Mesenchymal stem cell (in vitro differentiated cells and primary cell): ENCODE measurements at regions not wholly inside any gene's neighbourhood (a gene's known extent, or its start where the extent isn't known, plus 50 kb on each side); places are given as distances from the start of the nearest gene placed in this dataset.

ENCODE experiments used
- DNase-seq: peaks from one replicate; pipeline ENCODE4 v3.0.0-alpha.2; 2013
- H2AFZ ChIP-seq: one replicate; pipeline ENCODE4 v1.6.1; 2013; ENCODE audit warnings: low read depth, mild to moderate bottlenecking, control low read depth, inconsistent platforms, low read length, moderate library complexity
- H2AK5ac ChIP-seq: 2 replicates; pipeline ENCODE4 v1.6.1; 2013; ENCODE audit warnings: low read length, moderate library complexity, mild to moderate bottlenecking, inconsistent platforms; ENCODE audit not compliant: severe bottlenecking
- H2BK120ac ChIP-seq: one replicate; pipeline ENCODE4 v1.6.1; 2013; ENCODE audit warnings: low read depth, mild to moderate bottlenecking, inconsistent platforms, low read length, moderate library complexity
- H2BK12ac ChIP-seq, 2 experiments: one replicate each; pipeline ENCODE4 v1.6.1; 2013; ENCODE audit warnings: inconsistent platforms in 2 of 2, low read length in 2 of 2, mild to moderate bottlenecking in 2 of 2, moderate library complexity in 2 of 2, control low read depth in 1 of 2
- H2BK15ac ChIP-seq: one replicate; pipeline ENCODE4 v1.6.1; 2013; ENCODE audit warnings: mild to moderate bottlenecking, low read depth, inconsistent platforms; ENCODE audit not compliant: poor library complexity, severe bottlenecking
- H2BK5ac ChIP-seq: 2 replicates; pipeline ENCODE4 v1.6.1; 2013; ENCODE audit warnings: low read depth, mild to moderate bottlenecking, low read length, control low read depth, inconsistent platforms; ENCODE audit not compliant: poor library complexity, severe bottlenecking
- H3K14ac ChIP-seq, 2 experiments: one replicate each; pipeline ENCODE4 v1.6.1; 2013; ENCODE audit warnings: inconsistent platforms in 2 of 2, low read length in 2 of 2, control low read depth in 1 of 2, mild to moderate bottlenecking in 1 of 2, moderate library complexity in 1 of 2
- H3K18ac ChIP-seq, 2 experiments: one replicate each; pipeline ENCODE4 v1.6.1; 2013; ENCODE audit warnings: inconsistent platforms in 2 of 2, low read length in 2 of 2, control low read depth in 1 of 2, low read depth in 1 of 2, mild to moderate bottlenecking in 1 of 2
- H3K23ac ChIP-seq, 2 experiments: one replicate each; pipeline ENCODE4 v1.6.1; 2013; ENCODE audit warnings: inconsistent platforms in 2 of 2, low read length in 2 of 2, mild to moderate bottlenecking in 2 of 2, moderate library complexity in 2 of 2, control low read depth in 1 of 2
- H3K27ac ChIP-seq: 2 replicates; pipeline ENCODE4 v1.5.1; 2013; ENCODE audit warnings: mild to moderate bottlenecking, moderate library complexity, low read length, control low read depth, inconsistent platforms; ENCODE audit not compliant: poor library complexity, severe bottlenecking
- H3K27me3 ChIP-seq, 2 experiments: 2 replicates each; pipeline versions ENCODE4 v1.6.1 to v1.7.0; 2013; ENCODE audit warnings: low read length in 2 of 2, mild to moderate bottlenecking in 2 of 2, moderate library complexity in 2 of 2, control low read depth in 1 of 2, inconsistent platforms in 1 of 2; ENCODE audit not compliant: control insufficient read depth in 1 of 2, insufficient read depth in 1 of 2
- H3K36me3 ChIP-seq, 2 experiments: 2 replicates each; pipeline versions ENCODE4 v1.6.1 to v1.7.0; 2013; ENCODE audit warnings: low read length in 2 of 2, control low read depth in 1 of 2, inconsistent platforms in 1 of 2, low read depth in 1 of 2, mild to moderate bottlenecking in 1 of 2; ENCODE audit not compliant: insufficient read depth in 2 of 2, control insufficient read depth in 1 of 2
- H3K4ac ChIP-seq, 2 experiments: one replicate each; pipeline ENCODE4 v1.6.1; 2013; ENCODE audit warnings: inconsistent platforms in 2 of 2, low read length in 2 of 2, mild to moderate bottlenecking in 2 of 2, moderate library complexity in 2 of 2, control low read depth in 1 of 2, low read depth in 1 of 2
- H3K4me1 ChIP-seq: 2 replicates; pipeline ENCODE4 v1.6.1; 2013; ENCODE audit warnings: low read depth, low read length, control low read depth; ENCODE audit not compliant: control insufficient read depth, insufficient read depth
- H3K4me2 ChIP-seq: 2 replicates; pipeline ENCODE4 v1.6.1; 2013; ENCODE audit warnings: low read length, mild to moderate bottlenecking, inconsistent platforms; ENCODE audit not compliant: poor library complexity, severe bottlenecking
- H3K4me3 ChIP-seq, 2 experiments: 2 replicates each; pipeline versions ENCODE4 v1.5.1 to v1.7.0; 2013; ENCODE audit warnings: low read length in 2 of 2, mild to moderate bottlenecking in 2 of 2, control low read depth in 1 of 2, low read depth in 1 of 2; ENCODE audit not compliant: insufficient read depth in 1 of 2
- H3K79me1 ChIP-seq: replicated peaks from 2 replicates; pipeline ENCODE4 v1.6.1; 2013; ENCODE audit warnings: mild to moderate bottlenecking, control low read depth, low read length, inconsistent platforms; ENCODE audit not compliant: poor library complexity, severe bottlenecking
- H3K9ac ChIP-seq: 2 replicates; pipeline ENCODE4 v1.7.0; 2013; ENCODE audit warnings: mild to moderate bottlenecking, low read length, moderate library complexity
- H3K9me3 ChIP-seq: 2 replicates; pipeline ENCODE4 v1.7.0; 2013; ENCODE audit warnings: mild to moderate bottlenecking, low read length; ENCODE audit not compliant: control insufficient read depth
- H4K8ac ChIP-seq: one replicate; pipeline ENCODE4 v1.6.1; 2013; ENCODE audit warnings: inconsistent platforms, mild to moderate bottlenecking, low read length, moderate library complexity
- H4K91ac ChIP-seq: one replicate; pipeline ENCODE4 v1.6.1; 2013; ENCODE audit warnings: mild to moderate bottlenecking, low read length, inconsistent platforms
- WGBS: methylation state at CpG from one replicate; pipeline ENCODE4 v1.1.7; 2013; ENCODE audit warnings: mixed read lengths; 5-methylcytosine and 5-hydroxymethylcytosine counted together

DNA sequence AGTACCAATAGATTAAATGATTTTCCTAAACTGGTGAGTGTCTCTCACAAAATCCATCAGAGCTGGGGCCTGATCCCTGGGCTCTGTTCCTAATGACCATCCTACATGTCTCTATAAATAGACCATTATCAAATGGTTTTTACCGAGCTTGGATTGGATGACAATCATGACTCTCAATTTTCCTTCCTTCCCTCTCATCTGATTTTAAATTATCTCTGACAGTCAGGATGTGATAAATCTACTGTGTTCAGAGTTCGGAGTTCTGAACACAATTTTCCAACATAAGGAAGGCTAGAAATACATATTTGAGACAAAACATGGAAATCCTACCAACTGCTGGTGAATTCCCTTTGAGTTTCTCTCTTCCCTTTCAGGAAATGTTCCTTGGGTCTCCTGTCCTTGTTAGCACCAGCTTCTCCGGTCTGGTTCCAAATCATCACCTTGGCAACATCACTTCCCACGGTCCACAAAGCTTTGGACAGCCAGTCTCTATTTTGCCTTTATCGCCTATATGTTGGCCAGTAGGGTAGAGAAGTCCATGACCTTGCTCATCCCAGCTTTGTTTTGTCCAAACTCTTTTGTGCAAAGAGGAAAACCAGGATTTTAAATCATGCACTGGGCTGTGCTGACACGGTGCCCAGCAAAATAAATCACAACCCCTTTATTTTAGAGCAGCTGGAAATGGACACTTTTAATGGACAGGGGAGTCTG is 139.6 kb upstream of the ITGA6 start:
- Histone ChIP-seq H2BK12ac (no peak overlapping the region), H3K23ac (no peak overlapping the region), H3K27ac (no peak overlapping the region), H2BK15ac (no peak overlapping the region), H2BK120ac (no peak overlapping the region), H3K14ac (no peak overlapping the region), H4K8ac (no peak overlapping the region), H3K27me3 (no peaks in the 10 kb centered on the region), H3K4ac (no peak overlapping the region), H3K4me2 (no peak overlapping the region), H3K36me3 (no peaks in the 10 kb centered on the region), H3K18ac (no peak overlapping the region), H3K9me3 (no peaks in the 10 kb centered on the region), H3K9ac (no peak overlapping the region), H2AFZ (no peak overlapping the region), H3K4me1 (peaks cover 16% of the 10 kb centered on the region), H3K79me1 (no peaks in the 10 kb centered on the region), H2BK5ac (no peak overlapping the region), H2AK5ac (no peak overlapping the region), H4K91ac (no peak overlapping the region), H3K4me3 (no peak overlapping the region)
- no peak for DNase-seq
- 95% methylated on average over 5 of the region's 6 CpGs for WGBS

- Histone ChIP-seq H2BK15ac (no peak overlapping the region), H4K8ac (no peak overlapping the region), H2BK12ac (no peak overlapping the region), H3K4me3 (no peak overlapping the region), H3K23ac (no peak overlapping the region), H3K18ac (no peak overlapping the region), H3K36me3 (no peaks in the 10 kb centered on the region), H3K4me2 (no peak overlapping the region), H3K4me1 (peaks cover 14% of the 10 kb centered on the region), H3K27ac (no peak overlapping the region), H3K79me1 (no peaks in the 10 kb centered on the region), H2BK120ac (no peak overlapping the region), H3K9me3 (no peaks in the 10 kb centered on the region), H3K9ac (no peak overlapping the region), H2BK5ac (no peak overlapping the region), H3K14ac (no peak overlapping the region), H3K4ac (no peak overlapping the region), H2AFZ (no peak overlapping the region), H2AK5ac (no peak overlapping the region), H3K27me3 (no peaks in the 10 kb centered on the region), H4K91ac (no peak overlapping the region)
- 79% methylated on average over 1 of the region's 1 CpG for WGBS
- DNase-seq, result no peak
These were observed 138.8 kb upstream of the ITGA6 start for GRCh38 chr2:172288603-172289002.

- no peaks in the 10 kb centered on the region for H3K36me3 ChIP-seq
- no peaks in the 10 kb centered on the region for H3K79me1 ChIP-seq
- H2AFZ ChIP-seq, result no peak overlapping the region
- H2AK5ac ChIP-seq, result no peak overlapping the region
- H2BK15ac ChIP-seq, result no peak overlapping the region
- no peak overlapping the region for H3K4me3 ChIP-seq
- no peak overlapping the region for H3K27ac ChIP-seq
- no peak overlapping the region for H4K91ac ChIP-seq
- no peaks in the 10 kb centered on the region for H3K9me3 ChIP-seq
- no peak overlapping the region for H3K18ac ChIP-seq
- H3K9ac ChIP-seq, result no peak overlapping the region
- no peak overlapping the region for H2BK120ac ChIP-seq
- H2BK5ac ChIP-seq, result no peak overlapping the region
- peaks cover 1% of the 10 kb centered on the region for H3K4me1 ChIP-seq
- no peak overlapping the region for H3K4ac ChIP-seq
- peak; percentile 32 for DNase-seq
- H3K27me3 ChIP-seq, result peaks cover 5 to 35% of the 10 kb centered on the region in 2 experiments
- H3K14ac ChIP-seq, result no peak overlapping the region
- no peak overlapping the region for H3K4me2 ChIP-seq
- H2BK12ac ChIP-seq, result no peak overlapping the region
- WGBS, result 84% methylated on average over 5 of the region's 6 CpGs
- no peak overlapping the region for H4K8ac ChIP-seq
- H3K23ac ChIP-seq, result no peak overlapping the region
These were observed 133.4 kb upstream of the ITGA6 start for GRCh38 chr2:172293952-172294351.

- Histone ChIP-seq H2AK5ac (no peak overlapping the region), H3K14ac (no peak overlapping the region), H4K8ac (no peak overlapping the region), H3K4me3 (no peak overlapping the region), H4K91ac (no peak overlapping the region), H3K18ac (no peak overlapping the region), H3K9ac (no peak overlapping the region), H3K27ac (no peak overlapping the region), H3K79me1 (no peaks in the 10 kb centered on the region), H2AFZ (no peak overlapping the region), H2BK12ac (no peak overlapping the region), H3K27me3 (peaks cover 5 to 43% of the 10 kb centered on the region in 2 experiments), H2BK15ac (no peak overlapping the region), H2BK5ac (no peak overlapping the region), H2BK120ac (no peak overlapping the region), H3K4me1 (peaks cover 1% of the 10 kb centered on the region), H3K9me3 (no peaks in the 10 kb centered on the region), H3K36me3 (no peaks in the 10 kb centered on the region), H3K4me2 (no peak overlapping the region), H3K4ac (no peak overlapping the region), H3K23ac (no peak overlapping the region)
- DNase-seq, result no peak
- no CpG with 5 or more reads among the region's 1 CpG for WGBS
These were observed 132.4 kb upstream of the ITGA6 start for GRCh38 chr2:172294983-172295382.
